Brain microvascular endothelial cell (primary cell): ENCODE measurements at regions not wholly inside any gene's neighbourhood (a gene's known extent, or its start where the extent isn't known, plus 50 kb on each side); places are given as distances from the start of the nearest gene placed in this dataset.

Experiments
- DNase-seq: peaks from one replicate; pipeline ENCODE4 v3.0.0-alpha.2; 2020
- H3K27ac ChIP-seq: fragments of 250-450 bp; sonication (Bioruptor Pico); 2 replicates; pipeline ENCODE4 v1.5.1; 2020; ENCODE audit warnings: mild to moderate bottlenecking, moderate library complexity
- H3K27me3 ChIP-seq: fragments of 250-450 bp; sonication (Bioruptor Pico); replicated peaks from 2 replicates; pipeline ENCODE4 v1.5.1; 2020; ENCODE audit warnings: mild to moderate bottlenecking
- H3K36me3 ChIP-seq: fragments of 250-450 bp; sonication (Bioruptor Pico); replicated peaks from 2 replicates; pipeline ENCODE4 v1.5.1; 2020; ENCODE audit warnings: mild to moderate bottlenecking
- H3K4me3 ChIP-seq: 2 replicates; pipeline ENCODE4 v1.5.1; 2011; ENCODE audit warnings: low read depth, mild to moderate bottlenecking, control low read depth, low read length, moderate library complexity
- in situ Hi-C: cut with HindIII; loops from 2 replicates; pipeline ENCODE4 v1.10.0; 2017; ENCODE audit warnings: low sequenced_read_pairs, low pct_ligation_motif_present
- TF ChIP-seq, protein P1 (sequence below): IDR thresholded peaks from 2 replicates; pipeline ENCODE4 v1.5.1; 2011; ENCODE audit warnings: low read depth, mild to moderate bottlenecking, moderate library complexity, low read length, control low read depth, inconsistent platforms; ENCODE audit errors: missing control alignments

DNA sequence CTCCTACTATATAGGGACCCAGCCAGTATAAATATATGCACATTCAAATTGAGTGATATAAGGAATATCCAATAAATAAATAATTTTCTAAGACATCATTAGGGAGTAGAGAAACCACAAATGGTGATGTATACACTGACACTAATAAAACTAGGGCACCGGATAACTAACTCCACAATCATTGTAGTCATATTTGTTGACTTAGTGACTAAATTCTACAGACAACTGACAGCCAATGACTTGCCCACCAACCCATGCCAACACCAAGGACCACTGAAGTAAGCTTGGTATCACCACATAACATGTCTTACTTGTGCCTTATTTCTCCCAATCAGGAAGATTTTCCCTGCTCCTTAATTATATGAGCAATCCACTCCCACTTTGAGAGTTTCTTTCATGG is 139.6 kb upstream of the TRPC6 start:
- no peak overlapping the region for H3K4me3 ChIP-seq
- in situ Hi-C loops: no loop called here

DNA sequence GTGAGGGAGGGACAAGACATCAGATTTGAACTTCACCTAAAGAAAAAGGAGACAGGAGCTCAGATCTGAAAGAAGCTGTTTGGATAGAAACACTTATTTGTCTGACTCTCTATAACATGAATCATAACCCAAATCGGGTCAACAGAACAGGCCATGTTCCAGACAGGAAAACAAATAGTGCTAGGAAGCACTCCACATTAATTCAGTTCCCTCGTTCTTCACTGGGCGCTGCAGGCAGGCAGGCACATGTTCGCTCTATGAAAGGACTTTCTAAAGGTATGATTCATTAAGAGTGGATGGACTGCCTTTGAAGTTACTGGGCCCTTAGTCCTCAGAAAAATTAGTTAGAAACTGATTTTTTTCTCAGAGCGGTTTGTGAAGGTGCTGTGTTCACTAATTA is 137.5 kb upstream of the TRPC6 start:
- H3K27ac ChIP-seq: no peak overlapping the region
- H3K36me3 ChIP-seq: no peaks in the 10 kb centered on the region
- H3K4me3 ChIP-seq: no peak overlapping the region
- DNase-seq: peak; percentile 20
- H3K27me3 ChIP-seq: no peaks in the 10 kb centered on the region
- TF ChIP-seq, protein P1, sequence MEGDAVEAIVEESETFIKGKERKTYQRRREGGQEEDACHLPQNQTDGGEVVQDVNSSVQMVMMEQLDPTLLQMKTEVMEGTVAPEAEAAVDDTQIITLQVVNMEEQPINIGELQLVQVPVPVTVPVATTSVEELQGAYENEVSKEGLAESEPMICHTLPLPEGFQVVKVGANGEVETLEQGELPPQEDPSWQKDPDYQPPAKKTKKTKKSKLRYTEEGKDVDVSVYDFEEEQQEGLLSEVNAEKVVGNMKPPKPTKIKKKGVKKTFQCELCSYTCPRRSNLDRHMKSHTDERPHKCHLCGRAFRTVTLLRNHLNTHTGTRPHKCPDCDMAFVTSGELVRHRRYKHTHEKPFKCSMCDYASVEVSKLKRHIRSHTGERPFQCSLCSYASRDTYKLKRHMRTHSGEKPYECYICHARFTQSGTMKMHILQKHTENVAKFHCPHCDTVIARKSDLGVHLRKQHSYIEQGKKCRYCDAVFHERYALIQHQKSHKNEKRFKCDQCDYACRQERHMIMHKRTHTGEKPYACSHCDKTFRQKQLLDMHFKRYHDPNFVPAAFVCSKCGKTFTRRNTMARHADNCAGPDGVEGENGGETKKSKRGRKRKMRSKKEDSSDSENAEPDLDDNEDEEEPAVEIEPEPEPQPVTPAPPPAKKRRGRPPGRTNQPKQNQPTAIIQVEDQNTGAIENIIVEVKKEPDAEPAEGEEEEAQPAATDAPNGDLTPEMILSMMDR: no peak
- in situ Hi-C loops: no loop called here

More for the DNA sequence above, 139.6 kb upstream of the TRPC6 start:
- TF ChIP-seq, protein P1: no peak
- Histone ChIP-seq H3K36me3 (no peaks in the 10 kb centered on the region), H3K27ac (no peak overlapping the region), H3K27me3 (no peaks in the 10 kb centered on the region)
- no peak for DNase-seq

DNA sequence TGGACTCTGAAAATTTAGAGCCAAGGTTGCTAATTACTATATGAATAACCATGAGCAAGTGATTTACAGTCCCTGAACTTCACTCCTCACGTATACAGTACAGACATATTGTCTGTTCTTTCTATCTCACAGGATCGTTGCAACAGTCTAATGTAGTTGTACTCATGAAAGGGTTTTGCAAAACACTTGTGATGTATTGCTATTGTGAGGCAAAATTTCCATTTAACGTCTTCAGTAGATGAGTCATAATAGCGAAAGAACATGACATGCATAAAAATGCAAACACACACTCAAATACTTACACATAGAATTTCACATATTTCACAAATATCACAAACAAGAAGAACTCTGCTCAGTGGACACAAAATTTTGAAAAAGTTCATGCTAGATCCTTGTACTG is 134.6 kb upstream of the TRPC6 start:
- no peak overlapping the region for H3K4me3 ChIP-seq
- TF ChIP-seq, protein P1: no peak

DNA sequence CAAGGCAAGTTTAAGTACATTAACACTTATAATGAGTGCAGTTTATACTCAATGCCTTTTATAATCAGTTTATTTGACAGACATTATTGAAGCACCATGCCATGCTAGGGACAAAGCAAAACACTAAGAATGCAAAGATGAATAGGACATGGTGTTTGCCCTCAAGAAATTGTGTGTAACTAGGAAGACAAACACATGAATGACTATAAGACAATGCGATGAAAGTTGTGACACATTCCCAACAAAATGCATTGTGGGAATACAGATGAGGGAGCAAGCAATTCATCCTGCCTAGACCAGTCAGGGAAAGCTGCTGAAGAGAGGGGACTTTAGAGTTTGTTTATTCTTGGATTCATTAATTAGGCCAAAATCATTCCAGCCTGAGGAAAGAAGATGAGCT is 133.8 kb upstream of the TRPC6 start:
- in situ Hi-C loops: no loop called here
- Histone ChIP-seq H3K27me3 (no peaks in the 10 kb centered on the region), H3K36me3 (no peaks in the 10 kb centered on the region), H3K4me3 (no peak overlapping the region), H3K27ac (no peak overlapping the region)
- TF ChIP-seq, protein P1: no peak
- no peak for DNase-seq

More for the DNA sequence above, 134.6 kb upstream of the TRPC6 start:
- H3K27ac ChIP-seq: no peak overlapping the region
- in situ Hi-C loops: no loop called here
- H3K36me3 ChIP-seq: no peaks in the 10 kb centered on the region
- H3K27me3 ChIP-seq: no peaks in the 10 kb centered on the region
- DNase-seq: peak; percentile 32

DNA sequence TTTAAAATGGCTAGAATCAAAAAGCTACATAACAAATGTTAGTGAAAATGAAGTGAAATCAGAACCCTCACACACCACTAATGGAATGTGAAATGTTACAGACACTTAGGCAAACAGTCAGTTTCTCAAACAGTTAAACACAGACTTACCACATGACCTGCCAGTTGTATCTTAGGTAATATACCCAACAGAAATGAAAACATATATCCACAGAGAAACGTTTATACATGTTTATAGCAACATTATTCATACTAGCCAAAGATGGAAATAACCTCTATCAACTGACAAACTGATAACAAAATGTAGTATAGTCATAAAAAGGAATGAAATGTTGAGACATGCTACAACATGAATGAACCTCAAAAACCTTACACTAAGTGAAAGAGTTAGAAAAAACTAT is 131.5 kb upstream of the TRPC6 start:
- in situ Hi-C loops: no loop called here
- TF ChIP-seq, protein P1: no peak
- no peak overlapping the region for H3K27ac ChIP-seq

DNA sequence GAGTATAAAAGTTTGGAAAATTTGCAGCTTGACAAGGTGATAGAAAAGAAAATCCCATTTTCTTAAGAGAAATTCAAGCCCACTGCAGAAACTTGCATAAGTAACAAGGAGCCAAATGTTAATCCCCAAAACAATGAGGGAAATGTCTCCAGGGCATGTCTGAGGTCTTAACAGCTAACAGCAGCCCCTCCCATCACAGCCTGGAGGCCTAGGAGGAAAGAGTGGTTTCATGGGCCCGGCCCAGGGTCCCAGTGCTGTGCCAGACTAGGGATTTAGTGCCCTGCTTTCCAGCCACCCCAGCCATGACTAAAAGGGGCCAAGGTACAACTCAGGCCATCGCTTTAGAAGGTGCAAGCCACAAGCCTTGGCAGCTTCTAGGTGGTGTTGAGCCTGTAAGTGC is 123.7 kb upstream of the TRPC6 start:
- in situ Hi-C loops: no loop called here
- no peaks in the 10 kb centered on the region for H3K27me3 ChIP-seq

More for the DNA sequence above, 131.5 kb upstream of the TRPC6 start:
- no peak for DNase-seq
- Histone ChIP-seq H3K4me3 (no peak overlapping the region), H3K27me3 (no peaks in the 10 kb centered on the region), H3K36me3 (no peaks in the 10 kb centered on the region)

More for the DNA sequence above, 123.7 kb upstream of the TRPC6 start:
- Histone ChIP-seq H3K27ac (no peak overlapping the region), H3K4me3 (no peak overlapping the region), H3K36me3 (no peaks in the 10 kb centered on the region)
- TF ChIP-seq, protein P1: no peak
- no peak for DNase-seq
